ENCODE measurements at regions not wholly inside any gene's neighbourhood (a gene's known extent, or its start where the extent isn't known, plus 50 kb on each side); places are given as distances from the start of the nearest gene placed in this dataset.
A peak's percentile ranks its signal among the peaks of the same experiment; 100 is the strongest.

- Histone ChIP-seq H3K4me3 (no peak overlapping the region), H3K4me1 (replicated peaks in 1 of 2) (no peaks in the 10 kb centered on the region), H3K36me3 (replicated peaks in 1 of 2) (no peaks in the 10 kb centered on the region), H3K9me3 (replicated peaks in 1 of 3) (no peaks in the 10 kb centered on the region), H3K27me3 (no peaks in the 10 kb centered on the region), H3K27ac (no peak overlapping the region)
- peak in 2 of 7 donors; percentile 26 to 57 for DNase-seq
- 40 to 58% (median 42%) methylated on average over 3 of the region's 3 CpGs for WGBS, 4 donors
- intact Hi-C loops (cut with DNase I): no loop called here
- TF ChIP-seq POLR2A (IDR thresholded peaks at IDR 0.05): no peak
Measured at GRCh38 chr5:133744960-133745308, 132.6 kb upstream of the FSTL4 start.

GRCh38 chr5:133744051-133744959 is 132.0 kb upstream of the FSTL4 start:
- DNase-seq: no peak
- Histone ChIP-seq H3K9me3 (replicated peaks in 1 of 3) (no peaks in the 10 kb centered on the region), H3K27me3 (no peaks in the 10 kb centered on the region), H3K27ac (no peak overlapping the region), H3K4me3 (no peak overlapping the region), H3K36me3 (replicated peaks in 1 of 2) (no peaks in the 10 kb centered on the region), H3K4me1 (replicated peaks in 1 of 2) (no peaks in the 10 kb centered on the region)
- no peak for TF ChIP-seq POLR2A (IDR thresholded peaks at IDR 0.05)
- TF ChIP-seq, protein P1, sequence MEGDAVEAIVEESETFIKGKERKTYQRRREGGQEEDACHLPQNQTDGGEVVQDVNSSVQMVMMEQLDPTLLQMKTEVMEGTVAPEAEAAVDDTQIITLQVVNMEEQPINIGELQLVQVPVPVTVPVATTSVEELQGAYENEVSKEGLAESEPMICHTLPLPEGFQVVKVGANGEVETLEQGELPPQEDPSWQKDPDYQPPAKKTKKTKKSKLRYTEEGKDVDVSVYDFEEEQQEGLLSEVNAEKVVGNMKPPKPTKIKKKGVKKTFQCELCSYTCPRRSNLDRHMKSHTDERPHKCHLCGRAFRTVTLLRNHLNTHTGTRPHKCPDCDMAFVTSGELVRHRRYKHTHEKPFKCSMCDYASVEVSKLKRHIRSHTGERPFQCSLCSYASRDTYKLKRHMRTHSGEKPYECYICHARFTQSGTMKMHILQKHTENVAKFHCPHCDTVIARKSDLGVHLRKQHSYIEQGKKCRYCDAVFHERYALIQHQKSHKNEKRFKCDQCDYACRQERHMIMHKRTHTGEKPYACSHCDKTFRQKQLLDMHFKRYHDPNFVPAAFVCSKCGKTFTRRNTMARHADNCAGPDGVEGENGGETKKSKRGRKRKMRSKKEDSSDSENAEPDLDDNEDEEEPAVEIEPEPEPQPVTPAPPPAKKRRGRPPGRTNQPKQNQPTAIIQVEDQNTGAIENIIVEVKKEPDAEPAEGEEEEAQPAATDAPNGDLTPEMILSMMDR (IDR thresholded peaks at IDR 0.05): no peak
- 72 to 78% (median 76%) methylated on average over 8 to 14 of the region's 14 CpGs for WGBS, 4 donors
- intact Hi-C loops (cut with DNase I): no loop called here

DNA sequence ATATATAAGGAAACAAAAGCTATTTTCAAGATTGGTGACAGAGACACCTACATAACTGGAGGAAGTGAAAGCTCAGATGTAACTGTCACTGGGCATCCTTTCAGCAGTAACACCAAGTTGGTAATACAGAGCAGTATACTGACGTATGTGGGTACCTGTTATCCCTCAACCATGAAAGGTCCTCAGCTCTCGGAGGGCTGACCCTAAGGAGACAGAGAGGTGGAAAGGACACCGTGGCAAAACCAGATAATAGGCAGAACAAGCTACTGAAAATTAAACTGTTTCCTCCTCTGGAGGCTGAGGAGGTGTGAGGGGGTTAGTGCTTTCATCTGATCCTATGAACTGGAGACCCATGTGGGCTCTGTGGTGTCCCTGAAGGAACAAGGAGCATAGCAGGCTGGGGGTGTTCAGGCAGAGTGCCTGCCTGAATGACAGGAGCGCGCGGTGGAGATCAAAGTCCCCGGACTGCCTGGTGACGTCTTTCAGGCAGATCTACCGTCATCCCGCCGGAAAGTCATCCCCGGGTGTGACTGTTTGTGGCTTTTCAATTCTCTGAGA is 130.2 kb upstream of the FSTL4 start:
- Histone ChIP-seq H3K27me3 (no peaks in the 10 kb centered on the region), H3K27ac (no peak overlapping the region), H3K4me1 (replicated peaks in 1 of 2) (no peaks in the 10 kb centered on the region), H3K9me3 (replicated peaks in 1 of 3) (no peaks in the 10 kb centered on the region), H3K36me3 (replicated peaks in 1 of 2) (no peaks in the 10 kb centered on the region), H3K4me3 (no peak overlapping the region)
- intact Hi-C loops (cut with DNase I): no loop called here
- TF ChIP-seq, protein P1 (IDR thresholded peaks at IDR 0.05): no peak
- no peak for TF ChIP-seq POLR2A (IDR thresholded peaks at IDR 0.05)
- peak in 2 of 7 donors; percentile 16 to 23 for DNase-seq
- WGBS, 4 donors: 71 to 84% (median 79%) methylated on average over 12 of the region's 12 CpGs

- Histone ChIP-seq H3K9me3 (replicated peaks in 1 of 3) (no peaks in the 10 kb centered on the region), H3K36me3 (replicated peaks in 1 of 2) (no peaks in the 10 kb centered on the region), H3K27ac (no peak overlapping the region), H3K27me3 (no peaks in the 10 kb centered on the region), H3K4me3 (no peak overlapping the region), H3K4me1 (replicated peaks in 1 of 2) (no peaks in the 10 kb centered on the region)
- intact Hi-C loops (cut with DNase I): no loop called here
- TF ChIP-seq POLR2A (IDR thresholded peaks at IDR 0.05): no peak
- TF ChIP-seq, protein P1 (IDR thresholded peaks at IDR 0.05): no peak
- no peak for DNase-seq
- 65 to 83% (median 78%) methylated on average over 3 to 4 of the region's 4 CpGs for WGBS, 4 donors
Measured at GRCh38 chr5:133741818-133742355, 129.5 kb upstream of the FSTL4 start.

All from adrenal gland (tissue), 9 donors.